Thymus (tissue), 11 donors: ENCODE measurements at regions not wholly inside any gene's neighbourhood (a gene's known extent, or its start where the extent isn't known, plus 50 kb on each side); places are given as distances from the start of the nearest gene placed in this dataset.

Experiments used
- DNase-seq, 9 donors: peaks; one replicate each; pipeline ENCODE4 v3.0.0-alpha.2; 2013; ENCODE audit warnings: low spot score in 9 of 9, low read depth in 6 of 9, missing footprints in 1 of 9
- H3K27ac ChIP-seq, 2 donors: one replicate each; pipeline ENCODE4 v1.5.1; 2013; ENCODE audit warnings: control low read depth in 1 of 2, low read depth in 1 of 2, low read length in 1 of 2, mild to moderate bottlenecking in 1 of 2, moderate library complexity in 1 of 2
- H3K27me3 ChIP-seq, 2 donors: one replicate each; pipeline ENCODE4 v1.5.1; 2013; ENCODE audit warnings: low read length in 1 of 2; ENCODE audit not compliant: control insufficient read depth in 2 of 2, insufficient read depth in 1 of 2
- H3K36me3 ChIP-seq, 2 donors: one replicate each; pipeline ENCODE4 v1.5.1; 2013; ENCODE audit warnings: low read length in 1 of 2, mild to moderate bottlenecking in 1 of 2, moderate library complexity in 1 of 2; ENCODE audit not compliant: control insufficient read depth in 2 of 2, insufficient read depth in 2 of 2
- H3K4me1 ChIP-seq, 2 donors: one replicate each; pipeline ENCODE4 v1.5.1; 2013; ENCODE audit warnings: low read length in 2 of 2; ENCODE audit not compliant: control insufficient read depth in 2 of 2, insufficient read depth in 2 of 2
- H3K4me3 ChIP-seq, 2 donors: one replicate each; pipeline ENCODE4 v1.5.1; 2013; ENCODE audit warnings: low read length in 2 of 2, control low read depth in 1 of 2, mild to moderate bottlenecking in 1 of 2
- H3K9me3 ChIP-seq, 2 donors: one replicate each; pipeline ENCODE4 v1.5.1; 2013; ENCODE audit warnings: low read length in 1 of 2, mild to moderate bottlenecking in 1 of 2; ENCODE audit not compliant: control insufficient read depth in 2 of 2, insufficient read depth in 1 of 2
- WGBS: extraction: QIAGEN DNeasy Blood & Tissue Kit; methylation state at CpG from one replicate; pipeline ENCODE4 v1.1.7; 2013; 5-methylcytosine and 5-hydroxymethylcytosine counted together
- donor health status: healthy.

DNA sequence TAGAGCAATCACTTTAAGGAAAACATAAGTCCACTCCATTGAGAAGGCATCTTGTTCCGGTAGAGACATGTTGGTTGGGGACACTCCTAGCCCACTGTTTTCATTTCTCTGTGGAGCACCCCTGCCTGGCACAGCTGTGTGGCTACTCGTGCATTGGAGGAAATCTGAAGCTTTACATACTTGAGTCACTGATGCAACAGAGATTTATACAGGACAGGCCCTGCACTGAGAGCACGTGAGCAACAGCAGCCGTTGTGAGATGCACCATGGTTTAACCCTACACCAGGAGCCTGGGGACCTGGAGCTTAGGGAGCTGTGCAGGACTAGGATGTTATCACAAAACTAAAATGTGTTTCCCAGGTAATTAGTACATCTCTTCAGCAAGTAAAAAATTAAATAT is 230.7 kb upstream of the IRX1 start:
- Histone ChIP-seq H3K4me1 (no peaks in the 10 kb centered on the region), H3K27ac (no peak overlapping the region), H3K9me3 (peaks cover 0 to 2% of the 10 kb centered on the region in 2 donors), H3K27me3 (no peaks in the 10 kb centered on the region), H3K36me3 (no peaks in the 10 kb centered on the region), H3K4me3 (no peak overlapping the region)
- 81% methylated on average over 4 of the region's 4 CpGs for WGBS
- DNase-seq, result no peak

DNA sequence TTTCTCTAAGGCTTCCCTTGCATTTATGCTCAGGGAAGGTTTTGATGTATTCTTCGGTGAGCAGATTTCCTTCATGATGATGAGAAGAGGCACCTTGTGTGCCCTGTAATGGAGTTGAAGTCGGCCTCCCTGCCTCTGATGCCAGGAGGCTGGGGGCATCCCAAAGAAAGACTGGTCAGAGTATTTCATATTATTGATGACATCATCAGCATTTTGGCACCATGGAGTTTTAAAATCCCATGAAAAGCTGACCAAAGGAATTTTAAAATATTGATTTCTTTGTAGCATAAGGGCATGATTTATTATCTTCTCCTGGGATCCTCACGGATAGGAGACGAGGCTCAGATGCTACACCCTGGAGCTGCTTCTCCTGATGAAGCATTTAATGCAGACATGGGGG is 231.2 kb upstream of the IRX1 start:
- Histone ChIP-seq H3K27me3 (no peaks in the 10 kb centered on the region), H3K9me3 (peaks cover 0 to 2% of the 10 kb centered on the region in 2 donors), H3K4me1 (no peaks in the 10 kb centered on the region), H3K4me3 (no peak overlapping the region), H3K27ac (no peak overlapping the region), H3K36me3 (no peaks in the 10 kb centered on the region)
- WGBS, result 93% methylated on average over 4 of the region's 4 CpGs
- no peak for DNase-seq

DNA sequence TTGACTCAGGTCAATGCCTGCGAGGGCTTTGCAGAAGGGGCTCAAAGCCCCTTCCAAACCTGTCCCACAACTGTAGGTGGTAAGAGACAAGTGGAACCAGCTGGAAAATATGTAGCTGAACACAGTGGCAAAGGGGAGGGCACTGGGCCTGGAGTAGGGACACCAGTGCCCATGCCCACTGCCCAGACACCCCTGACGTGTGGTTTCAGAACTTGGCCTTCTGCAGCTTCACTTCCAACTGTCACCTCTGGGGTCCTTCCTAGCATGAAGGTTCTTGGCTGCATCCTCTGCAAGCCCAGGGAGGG is 233.1 kb upstream of the IRX1 start:
- H3K4me1 ChIP-seq, result no peaks in the 10 kb centered on the region
- no peak overlapping the region for H3K4me3 ChIP-seq
- no peaks in the 10 kb centered on the region for H3K27me3 ChIP-seq
- DNase-seq, result no peak
- no peaks in the 10 kb centered on the region for H3K36me3 ChIP-seq
- H3K27ac ChIP-seq, result no peak overlapping the region
- 94% methylated on average over 2 of the region's 2 CpGs for WGBS
- H3K9me3 ChIP-seq, result peaks cover 0 to 2% of the 10 kb centered on the region in 2 donors

DNA sequence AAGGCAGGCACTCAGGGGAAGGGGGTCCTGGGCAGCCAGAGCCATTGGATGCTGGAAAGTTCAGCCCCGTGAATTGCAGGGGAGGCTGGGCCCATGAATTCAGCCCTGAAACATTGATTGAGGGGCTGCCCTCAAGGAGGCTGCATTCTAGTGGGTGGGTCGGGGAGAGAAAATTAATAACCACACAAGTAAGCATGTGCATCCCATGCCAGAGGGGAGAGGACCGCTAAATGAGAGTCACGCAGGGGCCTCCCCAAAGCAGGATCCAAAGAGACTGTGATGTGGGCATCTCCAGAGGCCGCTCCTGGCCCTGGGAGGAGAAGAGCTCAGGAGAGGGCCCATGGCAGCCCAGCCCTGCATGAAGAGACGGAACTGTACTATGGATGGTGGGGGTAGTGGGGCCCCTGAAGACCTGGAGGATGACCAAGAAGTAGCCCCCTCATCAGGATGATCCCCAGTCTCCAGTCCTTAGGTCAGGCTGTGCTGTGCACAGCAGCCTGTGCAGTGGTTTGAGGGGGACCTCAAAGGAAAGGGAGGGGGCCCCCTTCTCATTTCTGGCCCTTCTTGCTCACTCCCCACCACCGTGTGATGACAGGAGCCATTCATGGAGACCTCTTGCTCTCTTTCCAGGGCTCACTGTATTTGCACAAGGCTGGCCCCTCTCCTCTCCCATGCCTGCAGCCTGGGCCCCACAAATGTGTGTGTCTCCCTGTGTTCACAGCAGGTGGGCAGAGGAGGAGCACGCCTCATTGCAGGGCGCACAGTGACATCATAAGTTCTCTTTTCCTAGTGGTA is 233.6 kb upstream of the IRX1 start:
- Histone ChIP-seq H3K4me3 (no peak overlapping the region), H3K4me1 (no peaks in the 10 kb centered on the region), H3K9me3 (peaks cover 0 to 2% of the 10 kb centered on the region in 2 donors), H3K27me3 (no peaks in the 10 kb centered on the region), H3K36me3 (no peaks in the 10 kb centered on the region), H3K27ac (no peak overlapping the region)
- 96% methylated on average over 9 of the region's 9 CpGs for WGBS
- no peak for DNase-seq

DNA sequence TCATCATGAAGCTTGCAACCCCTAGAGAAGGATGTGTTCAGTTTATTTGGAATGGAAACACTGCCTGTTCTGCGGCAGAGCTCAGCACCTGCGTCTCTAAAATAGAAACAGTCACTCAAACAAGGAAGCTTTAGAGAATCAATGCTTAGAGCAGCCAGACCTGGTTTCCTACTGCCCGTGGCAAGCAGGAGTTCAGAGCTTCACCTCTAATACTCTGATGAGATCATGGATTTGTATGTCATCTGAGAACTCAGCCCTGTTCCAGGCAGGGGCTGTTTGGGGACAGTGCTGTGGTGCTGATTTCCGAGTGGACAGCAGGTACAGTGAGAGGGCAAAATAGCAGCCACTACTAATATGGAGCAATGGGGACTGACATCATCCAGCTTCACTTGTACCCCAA is 236.0 kb upstream of the IRX1 start:
- Histone ChIP-seq H3K4me3 (no peak overlapping the region), H3K9me3 (peaks cover 0 to 2% of the 10 kb centered on the region in 2 donors), H3K27ac (no peak overlapping the region), H3K4me1 (no peaks in the 10 kb centered on the region), H3K27me3 (no peaks in the 10 kb centered on the region), H3K36me3 (no peaks in the 10 kb centered on the region)
- 84% methylated on average over 4 of the region's 4 CpGs for WGBS
- no peak for DNase-seq

DNA sequence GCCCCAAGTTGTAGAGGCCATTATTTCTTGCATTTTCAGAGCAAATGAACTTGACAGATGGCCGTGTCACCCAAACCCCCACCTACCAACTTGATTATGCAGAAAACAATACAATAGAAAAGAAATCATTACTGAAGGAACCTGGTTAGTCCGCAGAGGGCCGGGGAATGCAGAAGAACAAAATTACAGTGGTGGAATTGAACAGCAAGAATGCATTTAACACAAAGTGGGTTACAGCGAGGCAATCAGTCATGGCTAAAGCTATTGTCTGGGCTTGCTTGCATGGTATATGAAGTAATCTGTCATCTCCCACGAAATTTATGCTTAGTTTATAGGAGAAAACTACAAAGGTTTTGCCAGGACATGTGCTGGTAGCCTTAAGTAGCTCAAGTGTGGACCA is 238.3 kb upstream of the IRX1 start:
- no peak overlapping the region for H3K4me3 ChIP-seq
- 76% methylated on average over 5 of the region's 5 CpGs for WGBS
- H3K36me3 ChIP-seq, result no peaks in the 10 kb centered on the region
- H3K4me1 ChIP-seq, result no peaks in the 10 kb centered on the region
- no peak for DNase-seq
- H3K27ac ChIP-seq, result no peak overlapping the region
- H3K9me3 ChIP-seq, result peaks cover 0 to 2% of the 10 kb centered on the region in 2 donors
- H3K27me3 ChIP-seq, result no peaks in the 10 kb centered on the region

DNA sequence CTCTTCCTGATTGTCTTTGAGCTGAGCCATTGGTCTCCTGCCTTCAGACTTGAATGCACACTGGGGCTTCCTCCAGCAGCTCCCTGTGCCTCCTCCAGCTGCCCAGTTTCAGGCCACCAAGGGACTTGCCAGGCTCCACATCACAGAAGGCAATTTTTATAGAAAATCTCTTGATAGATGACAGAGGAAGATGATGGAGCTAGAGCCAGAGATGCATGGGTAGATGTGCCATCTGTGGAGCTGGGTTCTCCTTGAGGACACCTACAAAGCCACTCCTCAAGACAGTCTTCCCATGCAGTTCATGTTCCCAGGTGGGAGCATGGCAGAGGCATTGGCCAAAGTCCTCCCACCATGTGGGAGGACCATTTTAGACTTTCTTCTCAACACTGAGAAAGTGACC is 239.6 kb upstream of the IRX1 start:
- Histone ChIP-seq H3K4me1 (no peaks in the 10 kb centered on the region), H3K4me3 (no peak overlapping the region), H3K36me3 (no peaks in the 10 kb centered on the region), H3K27ac (no peak overlapping the region), H3K27me3 (no peaks in the 10 kb centered on the region), H3K9me3 (no peaks in the 10 kb centered on the region)
- no peak for DNase-seq

DNA sequence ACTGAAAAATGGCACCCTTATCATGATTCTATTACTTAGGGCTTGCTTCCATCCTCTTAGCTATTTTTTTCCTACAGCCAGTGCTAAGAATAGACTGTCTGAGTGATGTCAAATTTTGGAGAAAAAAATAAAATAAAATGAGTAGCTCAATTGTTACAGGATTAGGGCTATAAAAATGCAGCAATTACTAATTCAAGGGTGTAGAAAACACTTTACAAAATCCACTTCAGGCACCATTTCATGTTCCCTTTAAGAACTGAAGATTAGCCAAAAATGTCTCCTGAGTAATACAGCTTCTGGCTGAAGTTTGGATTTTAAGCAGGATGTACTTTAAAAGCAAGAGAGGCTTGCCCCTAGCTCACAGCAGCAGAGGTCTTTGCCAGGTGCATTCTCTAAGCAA is 240.5 kb upstream of the IRX1 start:
- DNase-seq, result no peak
- Histone ChIP-seq H3K36me3 (no peaks in the 10 kb centered on the region), H3K9me3 (no peaks in the 10 kb centered on the region), H3K27ac (no peak overlapping the region), H3K4me3 (no peak overlapping the region), H3K4me1 (no peaks in the 10 kb centered on the region), H3K27me3 (no peaks in the 10 kb centered on the region)

DNA sequence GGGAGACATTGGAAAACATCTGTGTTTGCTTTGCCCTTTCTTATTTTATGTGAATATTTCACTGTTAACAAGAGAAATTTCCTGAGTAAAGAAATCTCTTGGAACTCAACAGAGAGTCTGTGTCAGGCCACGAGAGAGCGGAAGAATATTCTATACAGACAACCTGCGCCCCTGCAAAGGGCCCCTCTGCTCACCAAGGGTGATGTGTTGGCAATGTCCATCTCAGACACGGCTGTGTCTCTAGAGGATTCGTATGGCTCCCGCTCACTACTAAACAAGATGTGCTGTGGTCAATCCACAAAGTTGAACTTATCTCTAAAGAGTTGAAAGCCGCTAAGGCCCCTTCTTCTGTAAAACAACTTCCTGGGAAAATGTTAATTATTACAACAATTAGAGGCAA is 241.0 kb upstream of the IRX1 start:
- Histone ChIP-seq H3K4me1 (no peaks in the 10 kb centered on the region), H3K36me3 (no peaks in the 10 kb centered on the region), H3K4me3 (no peak overlapping the region), H3K9me3 (no peaks in the 10 kb centered on the region), H3K27me3 (no peaks in the 10 kb centered on the region), H3K27ac (no peak overlapping the region)
- 88% methylated on average over 7 of the region's 7 CpGs for WGBS
- DNase-seq, result no peak

DNA sequence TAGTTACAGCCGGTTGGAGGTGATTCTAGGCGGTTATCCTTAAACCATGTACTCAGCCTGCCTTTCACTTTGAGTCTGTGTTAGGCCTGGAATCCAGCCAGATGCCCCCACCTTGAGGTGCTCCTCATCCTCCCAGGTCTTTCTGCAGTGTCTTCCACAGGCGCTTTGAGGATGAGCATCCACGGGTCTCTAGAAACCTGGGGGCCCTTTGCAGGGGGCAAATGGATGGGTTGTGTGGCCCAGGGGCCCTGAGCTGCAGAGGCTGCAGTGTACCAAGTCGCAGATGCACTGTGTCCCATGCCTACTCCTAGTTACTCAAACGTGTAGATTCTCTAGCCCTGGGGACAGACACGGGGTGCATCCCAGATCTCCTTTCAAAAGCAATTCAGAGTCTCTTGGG is 242.1 kb upstream of the IRX1 start:
- Histone ChIP-seq H3K27me3 (no peaks in the 10 kb centered on the region), H3K27ac (no peak overlapping the region), H3K9me3 (peaks cover 2 to 6% of the 10 kb centered on the region in 2 donors), H3K36me3 (no peaks in the 10 kb centered on the region), H3K4me3 (no peak overlapping the region), H3K4me1 (no peaks in the 10 kb centered on the region)
- 76% methylated on average over 7 of the region's 7 CpGs for WGBS
- no peak for DNase-seq
